ENCODE measurements at regions not wholly inside any gene's neighbourhood (a gene's known extent, or its start where the extent isn't known, plus 50 kb on each side); places are given as distances from the start of the nearest gene placed in this dataset.

- ChIA-PET CTCF (no interaction called here), POLR2A (no interaction called here)
- TF ChIP-seq, protein P1, sequence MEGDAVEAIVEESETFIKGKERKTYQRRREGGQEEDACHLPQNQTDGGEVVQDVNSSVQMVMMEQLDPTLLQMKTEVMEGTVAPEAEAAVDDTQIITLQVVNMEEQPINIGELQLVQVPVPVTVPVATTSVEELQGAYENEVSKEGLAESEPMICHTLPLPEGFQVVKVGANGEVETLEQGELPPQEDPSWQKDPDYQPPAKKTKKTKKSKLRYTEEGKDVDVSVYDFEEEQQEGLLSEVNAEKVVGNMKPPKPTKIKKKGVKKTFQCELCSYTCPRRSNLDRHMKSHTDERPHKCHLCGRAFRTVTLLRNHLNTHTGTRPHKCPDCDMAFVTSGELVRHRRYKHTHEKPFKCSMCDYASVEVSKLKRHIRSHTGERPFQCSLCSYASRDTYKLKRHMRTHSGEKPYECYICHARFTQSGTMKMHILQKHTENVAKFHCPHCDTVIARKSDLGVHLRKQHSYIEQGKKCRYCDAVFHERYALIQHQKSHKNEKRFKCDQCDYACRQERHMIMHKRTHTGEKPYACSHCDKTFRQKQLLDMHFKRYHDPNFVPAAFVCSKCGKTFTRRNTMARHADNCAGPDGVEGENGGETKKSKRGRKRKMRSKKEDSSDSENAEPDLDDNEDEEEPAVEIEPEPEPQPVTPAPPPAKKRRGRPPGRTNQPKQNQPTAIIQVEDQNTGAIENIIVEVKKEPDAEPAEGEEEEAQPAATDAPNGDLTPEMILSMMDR (IDR thresholded peaks at IDR 0.05; ENCODE audit: control extremely low read depth, extremely low read depth, low read depth, missing control alignments): no peak
- DNase-seq (ENCODE audit: extremely low spot score): no peak
Observed at GRCh38 chr1:95954585-95954984, 720.6 kb downstream of the RWDD3 start.

GRCh38 chr1:95956215-95956614 lies 722.2 kb downstream of the RWDD3 start:
- no peak for DNase-seq (ENCODE audit: extremely low spot score)
- TF ChIP-seq, protein P1 (IDR thresholded peaks at IDR 0.05; ENCODE audit: control extremely low read depth, extremely low read depth, low read depth, missing control alignments): no peak
- ChIA-PET CTCF (no interaction called here), POLR2A (no interaction called here)

DNA sequence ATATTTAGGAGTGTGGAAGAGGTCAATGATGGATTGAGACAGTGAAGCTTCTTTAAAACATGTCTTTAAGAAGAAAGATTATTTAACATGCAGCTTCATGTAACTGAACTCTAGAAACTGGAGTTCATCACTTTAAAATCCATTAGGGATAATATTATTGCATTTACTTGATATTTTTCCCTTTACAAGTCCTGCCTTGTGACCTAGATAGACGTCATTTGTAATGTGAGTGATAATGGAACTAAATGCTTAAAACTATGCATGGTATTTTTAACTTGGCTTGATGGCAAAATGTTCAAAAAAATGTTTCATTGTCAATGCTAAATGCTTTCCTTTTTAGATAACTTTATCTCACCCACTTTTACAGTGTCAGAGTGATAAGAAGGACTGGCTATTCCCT lies 723.7 kb downstream of the RWDD3 start:
- ChIA-PET POLR2A (no interaction called here), CTCF (interaction anchor here (1.5 kb wide), 1 partner anchor 20 kb away, joined by 6 read pairs; no protein-coding TSS in a partner anchor)
- TF ChIP-seq, protein P1 (IDR thresholded peaks at IDR 0.05; ENCODE audit: control extremely low read depth, extremely low read depth, low read depth, missing control alignments): no peak
- DNase-seq (ENCODE audit: extremely low spot score): no peak

DNA sequence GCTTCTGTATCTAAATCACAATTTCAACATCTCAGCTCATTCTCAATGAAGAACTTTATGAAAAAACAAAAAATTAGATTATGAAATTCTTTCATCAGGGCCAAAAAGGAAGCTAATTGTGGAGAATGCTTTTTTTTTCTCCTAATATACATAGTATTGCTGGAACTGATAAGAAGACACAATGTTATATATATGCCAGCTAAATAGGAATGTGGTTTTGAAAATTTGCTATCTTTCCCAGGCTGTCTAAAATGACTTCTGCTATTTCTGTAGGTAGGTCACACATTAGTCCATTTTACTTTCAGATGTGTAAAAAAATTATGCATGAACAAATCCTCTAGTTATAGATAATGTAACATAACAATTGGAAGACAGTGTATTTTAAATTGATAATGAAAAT lies 732.9 kb downstream of the RWDD3 start:
- no peak for DNase-seq (ENCODE audit: extremely low spot score)
- TF ChIP-seq, protein P1 (IDR thresholded peaks at IDR 0.05; ENCODE audit: control extremely low read depth, extremely low read depth, low read depth, missing control alignments): no peak
- POLR2A ChIA-PET: no interaction called here

GRCh38 chr1:95974586-95974985 lies 740.6 kb downstream of the RWDD3 start:
- POLR2A ChIA-PET: no interaction called here
- CTCF ChIA-PET: interaction anchor here (1.7 kb wide), 1 partner anchor 10 kb away, joined by 3 read pairs; no protein-coding TSS in a partner anchor
- TF ChIP-seq, protein P1 (IDR thresholded peaks at IDR 0.05; ENCODE audit: control extremely low read depth, extremely low read depth, low read depth, missing control alignments): no peak
- DNase-seq (ENCODE audit: extremely low spot score): no peak

More for the DNA sequence above, 732.9 kb downstream of the RWDD3 start:
- CTCF ChIA-PET: no interaction called here

DNA sequence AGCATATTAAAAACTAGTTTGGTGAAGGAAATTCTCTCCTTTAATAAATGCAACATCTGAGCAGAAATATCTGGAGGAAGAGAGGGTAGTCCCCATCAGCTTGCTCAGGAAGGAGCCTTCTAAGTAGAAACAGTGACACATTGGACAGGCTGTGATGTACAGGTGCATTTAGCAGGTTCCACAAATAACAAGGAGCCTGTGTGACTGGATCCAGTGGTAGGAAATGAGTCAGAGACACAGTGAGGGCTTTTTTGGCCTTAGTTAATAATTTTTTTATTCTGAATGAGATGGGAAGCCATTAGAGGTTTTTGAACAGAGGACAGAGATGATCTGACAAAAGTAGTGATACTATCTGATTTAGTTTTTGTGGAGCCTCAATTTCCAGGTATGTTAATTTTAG lies 738.9 kb upstream of the PTBP2 start:
- DNase-seq (ENCODE audit: extremely low spot score): no peak
- POLR2A ChIA-PET: no interaction called here
- TF ChIP-seq, protein P1 (IDR thresholded peaks at IDR 0.05; ENCODE audit: control extremely low read depth, extremely low read depth, low read depth, missing control alignments): no peak
- CTCF ChIA-PET: no interaction called here

GRCh38 chr1:95983831-95984230 lies 737.8 kb upstream of the PTBP2 start:
- POLR2A ChIA-PET: no interaction called here

More at GRCh38 chr1:95983831-95984230, 737.8 kb upstream of the PTBP2 start:
- TF ChIP-seq, protein P1 (IDR thresholded peaks at IDR 0.05; ENCODE audit: control extremely low read depth, extremely low read depth, low read depth, missing control alignments): no peak
- CTCF ChIA-PET: interaction anchor here (1.1 kb wide), 1 partner anchor 10 kb away, joined by 5 read pairs; no protein-coding TSS in a partner anchor
- DNase-seq (ENCODE audit: extremely low spot score): no peak

All from GM10248 (cell line).